ENCODE measurements at regions not wholly inside any gene's neighbourhood (a gene's known extent, or its start where the extent isn't known, plus 50 kb on each side); places are given as distances from the start of the nearest gene placed in this dataset.

GRCh38 chrX:10749113-10749512, 128.7 kb upstream of the MID1 start:
- no peak for DNase-seq

GRCh38 chrX:10750581-10750980, 130.2 kb upstream of the MID1 start:
- no peak for DNase-seq

GRCh38 chrX:10753116-10753515, 132.7 kb upstream of the MID1 start:
- DNase-seq = no peak

GRCh38 chrX:10754445-10754844, 134.1 kb upstream of the MID1 start:
- no peak for DNase-seq

- no peak for DNase-seq
Observed at GRCh38 chrX:10755439-10756334, 135.3 kb upstream of the MID1 start.

- no peak for DNase-seq
Observed at GRCh38 chrX:10756441-10756840, 136.1 kb upstream of the MID1 start.

GRCh38 chrX:10759141-10759799, 138.9 kb upstream of the MID1 start:
- no peak for DNase-seq

GRCh38 chrX:10761447-10761846, 141.1 kb upstream of the MID1 start:
- no peak for DNase-seq

- peak; percentile 77 for DNase-seq
Observed at GRCh38 chrX:10769195-10769594, 148.8 kb upstream of the MID1 start.

GRCh38 chrX:10769696-10770619, 149.6 kb upstream of the MID1 start:
- DNase-seq = peak; percentile 78

GRCh38 chrX:10773318-10773717, 152.9 kb upstream of the MID1 start:
- no peak for DNase-seq

- no peak for DNase-seq
Observed at GRCh38 chrX:10781847-10782530, 161.6 kb upstream of the MID1 start.

- no peak for DNase-seq
Observed at GRCh38 chrX:10783451-10783995, 163.1 kb upstream of the MID1 start.

- DNase-seq = no peak
Observed at GRCh38 chrX:10787264-10787663, 166.9 kb upstream of the MID1 start.

- no peak for DNase-seq
Observed at GRCh38 chrX:10794203-10794630, 173.8 kb upstream of the MID1 start.

- no peak for DNase-seq
Observed at GRCh38 chrX:10795721-10796120, 175.3 kb upstream of the MID1 start.

GRCh38 chrX:10797466-10797865, 177.1 kb upstream of the MID1 start:
- DNase-seq = no peak

GRCh38 chrX:10798041-10798440, 177.7 kb upstream of the MID1 start:
- DNase-seq = no peak

GRCh38 chrX:10800796-10801195, 180.4 kb upstream of the MID1 start:
- DNase-seq = no peak

GRCh38 chrX:10811111-10811510, 190.7 kb upstream of the MID1 start:
- no peak for DNase-seq

GRCh38 chrX:10813761-10814160, 193.4 kb upstream of the MID1 start:
- DNase-seq = no peak

- no peak for DNase-seq
Observed at GRCh38 chrX:10818651-10819050, 198.3 kb upstream of the MID1 start.

Measured in NCI-H1092 (cell line).